ENCODE measurements at regions not wholly inside any gene's neighbourhood (a gene's known extent, or its start where the extent isn't known, plus 50 kb on each side); places are given as distances from the start of the nearest gene placed in this dataset.

- TF ChIP-seq REST (IDR thresholded peaks at IDR 0.05; ENCODE audit: insufficient read depth in 1 of 2, low read depth in 2 of 2, low read length in 1 of 2) (no peak), POLR2AphosphoS5 (IDR thresholded peaks at IDR 0.05; ENCODE audit: low read depth, low read length) (no peak), TCF7L2 (IDR thresholded peaks at IDR 0.05; ENCODE audit: low read depth, low read length) (no peak), CTCF (IDR thresholded peaks at IDR 0.05) (no peak), SIN3A (IDR thresholded peaks at IDR 0.05; ENCODE audit: borderline replicate concordance, insufficient read depth, low read depth, low read length) (no peak)
- DNase-seq (ENCODE audit: low read depth, low spot score), result no peak
- Histone ChIP-seq H3K9me3 (ENCODE audit: control insufficient read depth, insufficient read depth, low read depth, low read length) (no peaks in the 10 kb centered on the region), H3K27me3 (ENCODE audit: control insufficient read depth, insufficient read depth, low read length) (no peaks in the 10 kb centered on the region), H3K4me3 (ENCODE audit: low read depth in 2 of 2, low read length in 2 of 2) (no peak overlapping the region), H3K27ac (ENCODE audit: low read length) (no peak overlapping the region), H3K36me3 (ENCODE audit: control insufficient read depth, insufficient read depth, low read length) (no peaks in the 10 kb centered on the region), H3K4me1 (ENCODE audit: control insufficient read depth, insufficient read depth, low read length) (no peaks in the 10 kb centered on the region)
- no peak for ATAC-seq
- POLR2A ChIA-PET, result no interaction called here
- in situ Hi-C loops (cut with HindIII; ENCODE audit: low pct_unique_long_range_greater_than_20kb, low sequenced_read_pairs), result no loop called here
- CTCF ChIA-PET, result no interaction called here
- BruUV-seq (replicated peaks), result no TSS peak
- intact Hi-C loops (cut with micrococcal nuclease; ENCODE audit: unreplicated experiment), result no loop called here
These were observed 190.8 kb downstream of the PDCD6IP start for GRCh38 chr3:33989229-33989628.

- ATAC-seq (no peak), DNase-seq (ENCODE audit: low read depth, low spot score) (no peak)
- no peaks in the 10 kb centered on the region for H3K36me3 ChIP-seq (ENCODE audit: control insufficient read depth, insufficient read depth, low read length)
- intact Hi-C loops (cut with micrococcal nuclease; ENCODE audit: unreplicated experiment) (no loop called here), in situ Hi-C loops (cut with HindIII; ENCODE audit: low pct_unique_long_range_greater_than_20kb, low sequenced_read_pairs) (no loop called here)
- BruUV-seq (replicated peaks), result no TSS peak
- TF ChIP-seq SIN3A (IDR thresholded peaks at IDR 0.05; ENCODE audit: borderline replicate concordance, insufficient read depth, low read depth, low read length) (no peak), POLR2AphosphoS5 (IDR thresholded peaks at IDR 0.05; ENCODE audit: low read depth, low read length) (no peak), CTCF (IDR thresholded peaks at IDR 0.05) (no peak), REST (IDR thresholded peaks at IDR 0.05; ENCODE audit: insufficient read depth in 1 of 2, low read depth in 2 of 2, low read length in 1 of 2) (no peak), TCF7L2 (IDR thresholded peaks at IDR 0.05; ENCODE audit: low read depth, low read length) (no peak)
- ChIA-PET CTCF (no interaction called here), POLR2A (no interaction called here)
- H3K4me3 ChIP-seq (ENCODE audit: low read depth in 2 of 2, low read length in 2 of 2), result no peak overlapping the region
- H3K27me3 ChIP-seq (ENCODE audit: control insufficient read depth, insufficient read depth, low read length), result no peaks in the 10 kb centered on the region
- H3K4me1 ChIP-seq (ENCODE audit: control insufficient read depth, insufficient read depth, low read length), result no peaks in the 10 kb centered on the region
- H3K9me3 ChIP-seq (ENCODE audit: control insufficient read depth, insufficient read depth, low read depth, low read length), result no peaks in the 10 kb centered on the region
- no peak overlapping the region for H3K27ac ChIP-seq (ENCODE audit: low read length)
These were observed 193.2 kb downstream of the PDCD6IP start for GRCh38 chr3:33991673-33992072.
